GM20000 (cell line): ENCODE measurements at regions not wholly inside any gene's neighbourhood (a gene's known extent, or its start where the extent isn't known, plus 50 kb on each side); places are given as distances from the start of the nearest gene placed in this dataset.

Source experiments
- DNase-seq: peaks from one replicate; pipeline ENCODE4 v3.0.0; 2012; ENCODE audit warnings: low spot score
- TF ChIP-seq, protein P1 (sequence below): IDR thresholded peaks from 2 replicates; pipeline ENCODE4 v1.5.1; 2012; ENCODE audit warnings: mild to moderate bottlenecking, control low read depth; ENCODE audit errors: extremely low read depth, missing control alignments

DNA sequence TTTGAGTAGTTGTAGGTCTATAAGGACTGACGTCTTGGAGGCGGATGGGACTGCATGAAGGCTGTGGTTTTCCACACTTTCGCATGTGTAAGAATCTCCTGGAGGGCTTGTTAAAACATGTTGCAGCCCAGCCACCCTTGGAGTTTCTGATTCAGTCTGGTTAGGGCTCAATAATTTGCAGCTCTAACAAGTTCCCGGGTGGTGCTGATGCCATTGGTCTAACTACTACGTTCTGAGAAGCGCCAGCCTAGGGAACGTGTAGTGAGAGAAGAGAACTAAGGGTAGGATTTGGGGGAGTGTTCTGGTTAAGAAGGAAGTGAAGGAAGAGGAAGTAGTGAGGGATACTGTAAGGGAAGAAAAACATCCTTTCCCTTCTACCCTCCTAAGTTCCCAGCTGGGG is 138.9 kb downstream of the LARP7 start:
- TF ChIP-seq, protein P1, sequence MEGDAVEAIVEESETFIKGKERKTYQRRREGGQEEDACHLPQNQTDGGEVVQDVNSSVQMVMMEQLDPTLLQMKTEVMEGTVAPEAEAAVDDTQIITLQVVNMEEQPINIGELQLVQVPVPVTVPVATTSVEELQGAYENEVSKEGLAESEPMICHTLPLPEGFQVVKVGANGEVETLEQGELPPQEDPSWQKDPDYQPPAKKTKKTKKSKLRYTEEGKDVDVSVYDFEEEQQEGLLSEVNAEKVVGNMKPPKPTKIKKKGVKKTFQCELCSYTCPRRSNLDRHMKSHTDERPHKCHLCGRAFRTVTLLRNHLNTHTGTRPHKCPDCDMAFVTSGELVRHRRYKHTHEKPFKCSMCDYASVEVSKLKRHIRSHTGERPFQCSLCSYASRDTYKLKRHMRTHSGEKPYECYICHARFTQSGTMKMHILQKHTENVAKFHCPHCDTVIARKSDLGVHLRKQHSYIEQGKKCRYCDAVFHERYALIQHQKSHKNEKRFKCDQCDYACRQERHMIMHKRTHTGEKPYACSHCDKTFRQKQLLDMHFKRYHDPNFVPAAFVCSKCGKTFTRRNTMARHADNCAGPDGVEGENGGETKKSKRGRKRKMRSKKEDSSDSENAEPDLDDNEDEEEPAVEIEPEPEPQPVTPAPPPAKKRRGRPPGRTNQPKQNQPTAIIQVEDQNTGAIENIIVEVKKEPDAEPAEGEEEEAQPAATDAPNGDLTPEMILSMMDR: no peak
- no peak for DNase-seq

DNA sequence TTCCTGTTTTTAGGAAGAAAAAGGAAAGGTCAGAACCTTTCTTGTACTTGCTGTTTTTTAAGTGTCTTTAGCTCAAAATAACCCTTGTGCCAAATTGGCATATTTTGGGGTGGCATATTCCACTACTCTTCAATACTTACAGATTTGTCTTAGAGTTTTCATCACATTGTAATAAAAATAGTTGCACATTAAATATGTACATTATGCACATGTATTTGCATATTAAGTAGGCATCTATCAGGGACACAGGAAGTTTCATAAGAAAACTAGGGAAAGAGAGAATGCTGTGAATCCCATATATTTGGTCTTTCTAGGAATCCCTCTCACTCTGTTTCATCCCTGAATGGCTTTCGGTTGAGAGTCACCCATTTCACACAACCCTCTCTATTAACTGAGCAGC is 139.6 kb downstream of the LARP7 start:
- TF ChIP-seq, protein P1: no peak

DNA sequence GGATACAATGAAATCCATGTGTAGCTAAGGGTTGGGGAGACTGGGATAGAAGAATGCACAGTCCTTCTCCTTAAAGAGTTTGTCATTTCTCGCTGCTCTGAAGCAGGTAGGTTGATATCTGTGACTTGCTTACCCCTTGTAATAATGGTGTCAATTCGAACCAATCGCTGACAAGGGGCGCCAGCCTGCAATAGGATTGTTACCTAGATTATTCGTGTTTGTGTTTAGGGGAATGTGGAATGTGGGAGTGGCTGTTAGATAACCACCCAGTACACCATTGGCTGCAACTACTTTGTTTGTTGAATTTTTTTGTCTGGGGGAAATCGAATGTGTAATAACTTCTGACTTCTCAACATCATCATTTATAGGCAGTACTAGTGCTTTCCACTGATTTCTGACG is 141.6 kb downstream of the LARP7 start:
- DNase-seq: no peak
- TF ChIP-seq, protein P1: no peak

More for the DNA sequence above, 139.6 kb downstream of the LARP7 start:
- no peak for DNase-seq

DNA sequence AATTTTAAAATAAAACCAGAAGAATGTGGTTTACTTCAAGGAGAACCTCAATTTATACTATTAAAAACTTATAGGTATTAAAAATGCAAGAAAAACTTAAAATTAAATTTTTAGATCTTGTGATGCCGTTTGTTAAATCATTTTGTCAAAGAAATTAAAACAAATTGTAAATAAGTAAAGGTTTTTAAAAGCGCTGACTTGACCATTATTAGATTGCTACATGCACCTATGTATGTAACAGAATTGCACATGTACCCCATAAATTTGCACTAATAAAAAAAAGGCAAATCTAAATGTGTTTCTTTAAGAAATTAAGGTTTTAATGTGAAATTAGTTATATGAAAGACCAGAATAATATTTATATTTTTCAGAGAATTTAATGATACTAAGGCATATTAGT is 156.1 kb downstream of the LARP7 start:
- TF ChIP-seq, protein P1: no peak
- no peak for DNase-seq

DNA sequence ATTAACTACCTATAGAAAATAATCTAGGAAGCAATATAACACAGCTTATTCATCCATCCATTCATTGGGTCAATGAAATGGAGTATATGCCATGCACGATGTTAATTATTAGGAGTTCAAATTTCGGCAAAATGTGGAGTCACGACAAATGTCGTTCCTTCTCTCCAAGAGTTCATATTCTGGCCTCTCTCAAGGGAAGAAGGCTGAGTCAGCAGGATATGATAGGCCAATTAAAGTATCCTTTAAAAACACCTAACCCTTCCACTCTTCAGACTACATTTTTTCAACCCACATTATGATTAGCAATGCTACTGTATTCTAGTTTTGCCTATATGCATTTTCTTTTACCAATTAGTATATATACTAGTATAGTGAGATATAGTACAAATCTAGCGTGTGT is 163.1 kb downstream of the LARP7 start:
- TF ChIP-seq, protein P1: no peak
- no peak for DNase-seq

- DNase-seq: no peak
- TF ChIP-seq, protein P1: no peak
These were observed 164.4 kb downstream of the LARP7 start for GRCh38 chr4:112801341-112801740.

DNA sequence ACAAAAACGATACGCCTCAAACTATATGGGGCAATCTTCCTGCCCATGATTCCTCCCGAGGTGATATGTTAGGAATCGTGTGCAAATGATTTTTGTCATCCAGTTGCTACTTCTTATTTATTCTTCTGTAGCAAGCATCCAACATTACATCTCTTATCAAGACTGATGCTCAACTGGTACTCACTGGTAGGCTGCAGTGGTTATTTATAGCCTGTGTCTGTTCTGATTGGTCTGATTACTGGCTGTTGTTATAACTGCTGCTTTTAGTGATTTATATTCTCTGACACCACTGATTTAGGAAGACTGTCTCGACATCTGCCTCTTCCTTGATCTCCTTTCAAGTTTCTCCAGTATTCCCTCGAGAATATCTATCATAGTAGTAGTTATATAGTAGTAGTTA is 165.8 kb downstream of the LARP7 start:
- no peak for DNase-seq
- TF ChIP-seq, protein P1: no peak
